Central memory CD4-positive, alpha-beta T cell (primary cell): ENCODE measurements at regions not wholly inside any gene's neighbourhood (a gene's known extent, or its start where the extent isn't known, plus 50 kb on each side); places are given as distances from the start of the nearest gene placed in this dataset.
"Not testable (repeated sequence)": the region's sequence is repeated elsewhere in the genome, so short reads cannot be mapped to it uniquely, and the experiment has no call there.

ENCODE experiments used
- DNase-seq: peaks from one replicate; pipeline ENCODE4 v3.0.0; 2022

DNA sequence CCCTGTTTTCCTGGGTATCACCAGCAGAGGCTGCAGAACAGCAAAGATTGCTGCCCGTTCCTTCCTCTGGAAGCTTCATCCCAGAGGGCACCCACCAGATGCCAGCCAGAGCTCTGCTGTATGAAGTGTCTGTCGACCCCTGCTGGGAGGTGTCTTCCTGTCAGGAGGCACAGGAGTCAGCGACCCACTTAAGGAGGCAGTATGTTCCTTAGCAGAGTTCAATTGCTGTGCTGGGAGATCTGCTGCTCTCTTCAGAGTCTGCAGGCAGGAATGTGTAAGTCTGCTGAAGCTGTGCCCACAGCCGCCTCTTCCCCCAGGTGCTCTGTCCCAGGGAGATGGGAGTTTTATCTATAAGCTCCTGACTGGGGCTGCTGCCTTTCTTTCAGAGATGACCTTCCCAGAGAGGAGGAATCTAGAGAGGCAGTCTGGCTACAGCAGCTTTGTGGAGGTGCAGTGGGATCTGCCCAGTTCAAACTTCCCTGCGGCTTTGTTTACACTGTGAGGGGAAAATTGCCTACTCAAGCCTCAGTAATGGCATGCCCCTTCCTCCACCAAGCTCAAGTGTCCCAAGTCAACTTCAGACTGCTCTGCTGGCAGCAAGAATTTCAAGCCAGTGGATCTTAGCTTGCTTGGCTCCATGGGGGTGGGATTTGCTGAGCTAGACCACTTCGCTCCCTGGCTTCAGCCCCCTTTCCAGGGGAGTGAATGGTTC lies 100.6 kb downstream of the TMEM168 start:
- DNase-seq, result not testable (repeated sequence)

DNA sequence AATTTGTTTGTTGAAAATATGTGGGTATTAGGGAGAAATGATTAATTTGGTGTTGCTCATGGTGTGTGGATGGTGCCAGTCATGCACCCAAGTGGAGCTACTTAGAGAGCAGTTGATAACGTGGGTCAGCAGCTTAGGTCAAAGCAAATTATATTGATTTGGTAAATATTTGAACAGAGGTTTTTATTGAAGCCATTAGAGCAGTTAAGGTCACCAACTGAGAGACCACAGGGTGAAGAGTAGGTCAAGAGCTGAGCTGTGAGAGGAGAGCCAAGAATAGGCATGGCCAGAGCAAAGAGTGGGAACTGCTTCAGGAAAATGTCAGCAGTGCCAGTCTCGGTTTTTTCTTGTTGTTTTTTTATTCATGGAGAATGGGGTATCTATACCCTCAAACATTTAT lies 97.9 kb downstream of the TMEM168 start:
- no peak for DNase-seq

DNA sequence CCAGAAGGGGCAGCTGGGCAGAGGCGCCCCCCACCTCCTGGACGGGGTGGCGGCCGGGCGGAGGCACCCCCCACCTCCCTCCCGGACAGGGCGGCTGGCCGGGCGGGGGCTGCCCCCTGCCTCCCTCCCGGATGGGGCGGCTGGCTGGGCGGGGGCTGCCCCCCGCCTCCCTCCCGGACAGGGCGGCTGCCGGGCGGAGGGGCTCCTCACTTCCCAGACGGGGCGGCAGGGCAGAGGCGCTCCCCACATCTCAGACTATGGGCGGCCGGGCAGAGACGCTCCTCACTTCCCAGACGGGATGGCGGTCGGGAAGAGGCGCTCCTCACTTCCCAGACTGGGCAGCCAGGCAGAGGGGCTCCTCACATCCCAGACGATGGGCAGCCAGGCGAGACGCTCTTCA lies 93.0 kb downstream of the TMEM168 start:
- DNase-seq, result not testable (repeated sequence)

DNA sequence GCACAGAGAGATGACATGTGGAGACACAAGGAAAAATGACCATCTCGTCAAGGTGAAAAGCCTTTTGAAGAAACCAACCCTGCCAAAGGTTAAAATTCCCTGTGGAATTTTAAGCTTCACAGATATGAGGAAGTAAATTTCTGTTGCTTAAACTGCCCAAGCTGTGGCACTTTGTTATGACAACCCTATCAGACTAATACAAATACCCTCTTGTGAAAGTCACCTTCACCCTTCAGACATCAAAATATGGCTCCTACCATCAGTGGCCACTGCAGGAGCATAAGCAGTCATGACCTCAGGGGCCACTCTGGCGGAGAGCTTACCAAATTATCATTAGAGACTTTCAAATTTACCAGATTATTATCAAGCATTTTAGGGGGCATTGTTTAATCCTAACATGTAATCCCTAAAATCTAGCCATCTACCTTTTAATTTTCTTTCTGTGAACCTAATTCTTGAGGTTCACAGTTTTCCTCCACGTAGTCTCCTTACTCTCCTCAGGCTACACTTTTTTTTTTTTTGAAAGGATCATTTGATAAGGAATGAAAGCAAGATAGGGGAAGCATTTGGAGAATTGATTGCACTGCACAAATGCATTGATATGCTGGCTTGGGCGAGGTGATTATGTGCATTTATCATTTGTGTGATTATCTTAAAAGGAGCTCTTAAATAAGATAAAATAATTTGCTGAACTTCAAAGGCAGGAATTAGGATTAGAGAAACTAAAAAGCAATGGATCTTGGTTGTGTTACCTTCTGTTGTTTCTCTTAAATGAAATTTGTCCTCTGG lies 90.3 kb downstream of the TMEM168 start:
- no peak for DNase-seq

DNA sequence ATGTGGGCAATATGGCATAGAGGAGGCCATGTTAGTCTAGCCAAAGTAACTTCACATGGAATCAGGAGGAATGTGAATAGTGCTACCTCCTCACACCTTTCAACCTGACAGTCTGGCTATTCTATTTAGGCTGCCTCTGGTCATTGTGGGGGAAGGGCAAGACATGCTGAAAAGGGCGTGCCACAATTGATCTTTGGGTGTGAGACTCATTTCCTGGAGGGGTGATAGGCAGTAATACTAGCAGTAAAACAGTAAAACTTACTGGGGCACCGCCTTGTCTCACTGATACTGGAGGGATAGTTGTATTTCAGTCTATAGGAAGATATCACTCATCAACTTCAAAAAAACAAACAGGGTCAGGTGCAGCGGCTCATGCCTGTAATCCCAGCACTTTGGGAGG lies 88.7 kb downstream of the TMEM168 start:
- DNase-seq, result no peak

DNA sequence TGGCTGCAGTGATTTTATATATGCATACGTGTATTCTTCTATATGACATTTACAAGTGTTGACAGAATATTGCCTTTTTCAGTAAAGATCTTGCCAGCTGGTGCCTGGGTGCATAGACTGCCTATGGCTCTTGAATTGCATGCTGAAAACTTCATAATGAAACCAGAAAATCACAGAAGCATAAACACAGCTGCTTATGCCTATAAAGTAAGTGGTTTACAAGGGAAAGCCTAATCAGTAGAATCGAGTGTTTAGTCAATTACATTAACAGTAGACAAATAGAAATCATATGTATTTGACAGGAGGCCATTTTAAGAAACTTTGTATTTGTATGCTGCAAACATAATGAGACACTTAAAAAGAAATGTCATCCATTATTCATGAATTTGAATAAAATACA lies 82.5 kb downstream of the TMEM168 start:
- DNase-seq, result no peak

DNA sequence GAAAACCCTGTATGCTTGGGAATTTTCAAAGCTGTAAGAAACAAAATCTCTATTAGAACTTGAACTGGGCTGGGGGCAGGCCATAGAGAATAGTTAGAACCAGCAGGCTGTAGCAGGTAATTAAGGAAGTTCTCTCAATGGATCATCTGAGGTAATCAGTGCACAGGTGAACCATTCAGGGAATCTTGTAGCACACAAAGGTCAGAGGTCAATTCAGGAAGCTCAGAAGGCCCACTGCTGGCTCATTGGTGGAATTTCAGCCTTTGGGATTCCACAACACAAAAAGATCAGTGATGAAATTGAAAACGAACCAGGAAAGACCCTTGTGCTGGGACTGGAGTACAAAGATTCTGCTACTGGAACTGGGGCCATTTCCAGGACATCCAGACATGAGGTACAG lies 82.0 kb downstream of the TMEM168 start:
- DNase-seq, result no peak
